ENCODE measurements at regions not wholly inside any gene's neighbourhood (a gene's known extent, or its start where the extent isn't known, plus 50 kb on each side); places are given as distances from the start of the nearest gene placed in this dataset.

DNA sequence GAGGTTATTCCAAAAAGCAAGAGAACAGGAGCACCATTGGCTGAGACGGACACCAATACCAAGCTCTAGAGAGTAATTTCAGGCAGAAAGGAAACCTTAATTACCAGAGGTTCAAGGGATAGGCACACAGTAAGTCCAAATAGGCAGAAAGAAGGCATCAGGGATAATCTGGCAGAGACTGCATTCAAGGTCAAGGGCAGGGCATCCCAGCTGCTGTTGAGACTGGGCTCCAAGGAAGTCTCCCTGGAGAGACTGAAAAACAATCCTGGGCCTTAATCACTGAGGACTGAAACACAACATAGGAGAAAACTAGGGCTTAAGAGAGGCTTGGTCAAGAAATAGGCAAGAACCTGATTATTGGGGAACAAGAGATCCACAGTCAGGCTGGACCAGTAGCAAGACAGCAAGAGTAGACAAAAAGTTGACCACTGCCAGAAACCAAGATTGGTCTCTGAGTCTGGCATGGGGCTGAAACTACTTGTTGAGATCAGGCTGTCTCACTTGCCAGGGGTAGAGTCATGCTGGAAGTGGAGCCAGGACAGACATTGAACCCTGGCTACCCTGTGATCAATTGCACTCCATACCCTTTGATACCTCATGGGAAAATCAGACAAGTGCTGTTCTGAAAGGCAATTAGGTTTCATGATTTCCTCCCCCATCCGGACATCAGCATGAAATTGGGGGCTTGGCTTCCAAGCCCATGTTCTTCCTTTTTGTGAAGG lies 193.2 kb upstream of the TNP1 start:
- no peak for TF ChIP-seq ZNF331 (CRISPR knock-in tag; IDR thresholded peaks at IDR 0.05; ENCODE audit: low read depth)
- no peaks in the 10 kb centered on the region for H4K20me1 ChIP-seq (replicated peaks; ENCODE audit: insufficient read depth)
- H3K9me2 ChIP-seq (ENCODE audit: insufficient read depth) = peaks cover 15% of the 10 kb centered on the region; the same call in 1 of the 2 replicates
- H3K4me3 ChIP-seq = no peak overlapping the region
- Mint-ChIP-seq H3K27ac (no peak overlapping the region), H3K4me1 (peaks cover 9% of the 10 kb centered on the region), H3K27me3 (ENCODE audit: insufficient read depth, low read depth, poor library complexity) (no peaks in the 10 kb centered on the region), H3K4me3 (no peak overlapping the region), H3K36me3 (ENCODE audit: low read depth) (no peaks in the 10 kb centered on the region), H3K9me3 (no peaks in the 10 kb centered on the region)
- no peak overlapping the region for H3K27ac ChIP-seq (ENCODE audit: low read depth)
- ATAC-seq = no peak
- H3K4me1 ChIP-seq (ENCODE audit: insufficient read depth) = no peaks in the 10 kb centered on the region
- no peaks in the 10 kb centered on the region for H3F3A ChIP-seq (replicated peaks; ENCODE audit: low read depth)
- no peaks in the 10 kb centered on the region for H3K36me3 ChIP-seq (ENCODE audit: insufficient read depth)
- H3K27me3 ChIP-seq (ENCODE audit: insufficient read depth) = no peaks in the 10 kb centered on the region
- H3K79me2 ChIP-seq (replicated peaks; ENCODE audit: insufficient read depth) = no peaks in the 10 kb centered on the region
- no peak overlapping the region for H3K4me2 ChIP-seq
- no peak for DNase-seq (ENCODE audit: low spot score)
- no peak overlapping the region for H2AFZ ChIP-seq

DNA sequence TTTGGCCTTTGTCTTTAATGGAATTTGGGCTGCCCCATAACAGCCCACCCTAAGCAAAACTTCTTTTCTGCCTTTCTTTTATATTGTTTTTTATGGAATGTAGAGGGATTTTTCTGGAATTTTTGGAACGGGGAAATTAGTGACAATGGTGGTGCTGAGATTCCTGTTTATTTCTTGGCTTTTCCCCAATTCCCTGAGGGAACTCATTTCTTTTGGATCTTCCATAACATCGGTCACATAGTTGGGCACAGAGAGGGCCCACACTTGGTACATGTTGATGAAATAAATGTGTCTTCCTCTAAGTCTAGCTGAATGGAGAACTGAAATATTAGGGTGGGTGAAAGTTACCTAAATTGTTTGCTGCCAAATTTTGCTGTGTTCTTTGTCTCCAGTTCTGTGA lies 191.6 kb upstream of the TNP1 start:
- Histone ChIP-seq H3K4me2 (no peak overlapping the region), H3K36me3 (ENCODE audit: insufficient read depth) (no peaks in the 10 kb centered on the region), H3K4me1 (ENCODE audit: insufficient read depth) (no peaks in the 10 kb centered on the region), H3K79me2 (replicated peaks; ENCODE audit: insufficient read depth) (no peaks in the 10 kb centered on the region), H3K27ac (ENCODE audit: low read depth) (no peak overlapping the region), H4K20me1 (replicated peaks; ENCODE audit: insufficient read depth) (no peaks in the 10 kb centered on the region), H3K27me3 (ENCODE audit: insufficient read depth) (no peaks in the 10 kb centered on the region), H3F3A (replicated peaks; ENCODE audit: low read depth) (no peaks in the 10 kb centered on the region), H3K4me3 (no peak overlapping the region), H2AFZ (no peak overlapping the region), H3K9me2 (ENCODE audit: insufficient read depth) (0 out of 2 replicates have a peak, but pooled peaks cover 8% of the 10 kb centered on the region)
- ATAC-seq = no peak
- H3K4me1 Mint-ChIP-seq = peaks cover 9% of the 10 kb centered on the region
- H3K27me3 Mint-ChIP-seq (ENCODE audit: insufficient read depth, low read depth, poor library complexity) = no peaks in the 10 kb centered on the region
- H3K27ac Mint-ChIP-seq = no peak overlapping the region
- no peak for DNase-seq (ENCODE audit: low spot score)
- H3K36me3 Mint-ChIP-seq (ENCODE audit: low read depth) = no peaks in the 10 kb centered on the region
- no peak overlapping the region for H3K4me3 Mint-ChIP-seq
- H3K9me3 Mint-ChIP-seq = no peaks in the 10 kb centered on the region
- no peak for TF ChIP-seq NANOG (IDR thresholded peaks at IDR 0.05; ENCODE audit: borderline replicate concordance)
- TF ChIP-seq EZH2phosphoT487 (IDR thresholded peaks at IDR 0.05; ENCODE audit: unreplicated experiment) = no peak
- TF ChIP-seq, protein P1, sequence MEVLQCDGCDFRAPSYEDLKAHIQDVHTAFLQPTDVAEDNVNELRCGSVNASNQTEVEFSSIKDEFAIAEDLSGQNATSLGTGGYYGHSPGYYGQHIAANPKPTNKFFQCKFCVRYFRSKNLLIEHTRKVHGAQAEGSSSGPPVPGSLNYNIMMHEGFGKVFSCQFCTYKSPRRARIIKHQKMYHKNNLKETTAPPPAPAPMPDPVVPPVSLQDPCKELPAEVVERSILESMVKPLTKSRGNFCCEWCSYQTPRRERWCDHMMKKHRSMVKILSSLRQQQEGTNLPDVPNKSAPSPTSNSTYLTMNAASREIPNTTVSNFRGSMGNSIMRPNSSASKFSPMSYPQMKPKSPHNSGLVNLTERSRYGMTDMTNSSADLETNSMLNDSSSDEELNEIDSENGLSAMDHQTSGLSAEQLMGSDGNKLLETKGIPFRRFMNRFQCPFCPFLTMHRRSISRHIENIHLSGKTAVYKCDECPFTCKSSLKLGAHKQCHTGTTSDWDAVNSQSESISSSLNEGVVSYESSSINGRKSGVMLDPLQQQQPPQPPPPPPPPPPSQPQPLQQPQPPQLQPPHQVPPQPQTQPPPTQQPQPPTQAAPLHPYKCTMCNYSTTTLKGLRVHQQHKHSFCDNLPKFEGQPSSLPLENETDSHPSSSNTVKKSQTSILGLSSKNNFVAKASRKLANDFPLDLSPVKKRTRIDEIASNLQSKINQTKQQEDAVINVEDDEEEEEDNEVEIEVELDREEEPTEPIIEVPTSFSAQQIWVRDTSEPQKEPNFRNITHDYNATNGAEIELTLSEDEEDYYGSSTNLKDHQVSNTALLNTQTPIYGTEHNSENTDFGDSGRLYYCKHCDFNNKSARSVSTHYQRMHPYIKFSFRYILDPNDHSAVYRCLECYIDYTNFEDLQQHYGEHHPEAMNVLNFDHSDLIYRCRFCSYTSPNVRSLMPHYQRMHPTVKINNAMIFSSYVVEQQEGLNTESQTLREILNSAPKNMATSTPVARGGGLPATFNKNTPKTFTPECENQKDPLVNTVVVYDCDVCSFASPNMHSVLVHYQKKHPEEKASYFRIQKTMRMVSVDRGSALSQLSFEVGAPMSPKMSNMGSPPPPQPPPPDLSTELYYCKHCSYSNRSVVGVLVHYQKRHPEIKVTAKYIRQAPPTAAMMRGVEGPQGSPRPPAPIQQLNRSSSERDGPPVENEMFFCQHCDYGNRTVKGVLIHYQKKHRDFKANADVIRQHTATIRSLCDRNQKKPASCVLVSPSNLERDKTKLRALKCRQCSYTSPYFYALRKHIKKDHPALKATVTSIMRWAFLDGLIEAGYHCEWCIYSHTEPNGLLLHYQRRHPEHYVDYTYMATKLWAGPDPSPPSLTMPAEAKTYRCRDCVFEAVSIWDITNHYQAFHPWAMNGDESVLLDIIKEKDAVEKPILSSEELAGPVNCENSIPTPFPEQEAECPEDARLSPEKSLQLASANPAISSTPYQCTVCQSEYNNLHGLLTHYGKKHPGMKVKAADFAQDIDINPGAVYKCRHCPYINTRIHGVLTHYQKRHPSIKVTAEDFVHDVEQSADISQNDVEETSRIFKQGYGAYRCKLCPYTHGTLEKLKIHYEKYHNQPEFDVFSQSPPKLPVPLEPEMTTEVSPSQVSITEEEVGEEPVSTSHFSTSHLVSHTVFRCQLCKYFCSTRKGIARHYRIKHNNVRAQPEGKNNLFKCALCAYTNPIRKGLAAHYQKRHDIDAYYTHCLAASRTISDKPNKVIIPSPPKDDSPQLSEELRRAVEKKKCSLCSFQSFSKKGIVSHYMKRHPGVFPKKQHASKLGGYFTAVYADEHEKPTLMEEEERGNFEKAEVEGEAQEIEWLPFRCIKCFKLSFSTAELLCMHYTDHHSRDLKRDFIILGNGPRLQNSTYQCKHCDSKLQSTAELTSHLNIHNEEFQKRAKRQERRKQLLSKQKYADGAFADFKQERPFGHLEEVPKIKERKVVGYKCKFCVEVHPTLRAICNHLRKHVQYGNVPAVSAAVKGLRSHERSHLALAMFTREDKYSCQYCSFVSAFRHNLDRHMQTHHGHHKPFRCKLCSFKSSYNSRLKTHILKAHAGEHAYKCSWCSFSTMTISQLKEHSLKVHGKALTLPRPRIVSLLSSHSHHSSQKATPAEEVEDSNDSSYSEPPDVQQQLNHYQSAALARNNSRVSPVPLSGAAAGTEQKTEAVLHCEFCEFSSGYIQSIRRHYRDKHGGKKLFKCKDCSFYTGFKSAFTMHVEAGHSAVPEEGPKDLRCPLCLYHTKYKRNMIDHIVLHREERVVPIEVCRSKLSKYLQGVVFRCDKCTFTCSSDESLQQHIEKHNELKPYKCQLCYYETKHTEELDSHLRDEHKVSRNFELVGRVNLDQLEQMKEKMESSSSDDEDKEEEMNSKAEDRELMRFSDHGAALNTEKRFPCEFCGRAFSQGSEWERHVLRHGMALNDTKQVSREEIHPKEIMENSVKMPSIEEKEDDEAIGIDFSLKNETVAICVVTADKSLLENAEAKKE (CRISPR knock-in tag; IDR thresholded peaks at IDR 0.05) = no peak
- TF ChIP-seq, protein P2, sequence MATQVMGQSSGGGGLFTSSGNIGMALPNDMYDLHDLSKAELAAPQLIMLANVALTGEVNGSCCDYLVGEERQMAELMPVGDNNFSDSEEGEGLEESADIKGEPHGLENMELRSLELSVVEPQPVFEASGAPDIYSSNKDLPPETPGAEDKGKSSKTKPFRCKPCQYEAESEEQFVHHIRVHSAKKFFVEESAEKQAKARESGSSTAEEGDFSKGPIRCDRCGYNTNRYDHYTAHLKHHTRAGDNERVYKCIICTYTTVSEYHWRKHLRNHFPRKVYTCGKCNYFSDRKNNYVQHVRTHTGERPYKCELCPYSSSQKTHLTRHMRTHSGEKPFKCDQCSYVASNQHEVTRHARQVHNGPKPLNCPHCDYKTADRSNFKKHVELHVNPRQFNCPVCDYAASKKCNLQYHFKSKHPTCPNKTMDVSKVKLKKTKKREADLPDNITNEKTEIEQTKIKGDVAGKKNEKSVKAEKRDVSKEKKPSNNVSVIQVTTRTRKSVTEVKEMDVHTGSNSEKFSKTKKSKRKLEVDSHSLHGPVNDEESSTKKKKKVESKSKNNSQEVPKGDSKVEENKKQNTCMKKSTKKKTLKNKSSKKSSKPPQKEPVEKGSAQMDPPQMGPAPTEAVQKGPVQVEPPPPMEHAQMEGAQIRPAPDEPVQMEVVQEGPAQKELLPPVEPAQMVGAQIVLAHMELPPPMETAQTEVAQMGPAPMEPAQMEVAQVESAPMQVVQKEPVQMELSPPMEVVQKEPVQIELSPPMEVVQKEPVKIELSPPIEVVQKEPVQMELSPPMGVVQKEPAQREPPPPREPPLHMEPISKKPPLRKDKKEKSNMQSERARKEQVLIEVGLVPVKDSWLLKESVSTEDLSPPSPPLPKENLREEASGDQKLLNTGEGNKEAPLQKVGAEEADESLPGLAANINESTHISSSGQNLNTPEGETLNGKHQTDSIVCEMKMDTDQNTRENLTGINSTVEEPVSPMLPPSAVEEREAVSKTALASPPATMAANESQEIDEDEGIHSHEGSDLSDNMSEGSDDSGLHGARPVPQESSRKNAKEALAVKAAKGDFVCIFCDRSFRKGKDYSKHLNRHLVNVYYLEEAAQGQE (IDR thresholded peaks at IDR 0.05; ENCODE audit: unreplicated experiment) = no peak
- no peak for TF ChIP-seq EZH2 (IDR thresholded peaks at IDR 0.05; ENCODE audit: low read depth, unreplicated experiment)
- TF ChIP-seq STAT1 (IDR thresholded peaks at IDR 0.05; ENCODE audit: unreplicated experiment) = no peak
- TF ChIP-seq ZNF331 (CRISPR knock-in tag; IDR thresholded peaks at IDR 0.05; ENCODE audit: low read depth) = no peak
- TF ChIP-seq, protein P3, sequence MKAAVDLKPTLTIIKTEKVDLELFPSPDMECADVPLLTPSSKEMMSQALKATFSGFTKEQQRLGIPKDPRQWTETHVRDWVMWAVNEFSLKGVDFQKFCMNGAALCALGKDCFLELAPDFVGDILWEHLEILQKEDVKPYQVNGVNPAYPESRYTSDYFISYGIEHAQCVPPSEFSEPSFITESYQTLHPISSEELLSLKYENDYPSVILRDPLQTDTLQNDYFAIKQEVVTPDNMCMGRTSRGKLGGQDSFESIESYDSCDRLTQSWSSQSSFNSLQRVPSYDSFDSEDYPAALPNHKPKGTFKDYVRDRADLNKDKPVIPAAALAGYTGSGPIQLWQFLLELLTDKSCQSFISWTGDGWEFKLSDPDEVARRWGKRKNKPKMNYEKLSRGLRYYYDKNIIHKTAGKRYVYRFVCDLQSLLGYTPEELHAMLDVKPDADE (IDR thresholded peaks at IDR 0.05) = no peak
